Kidney capillary endothelial cell (primary cell): ENCODE measurements at regions not wholly inside any gene's neighbourhood (a gene's known extent, or its start where the extent isn't known, plus 50 kb on each side); places are given as distances from the start of the nearest gene placed in this dataset.
A peak's percentile ranks its signal among the peaks of the same experiment; 100 is the strongest.

ENCODE experiments used
- DNase-seq: peaks from one replicate; pipeline ENCODE4 v3.0.0-alpha.2; 2018; ENCODE audit warnings: low spot score

- DNase-seq = no peak
Observed at GRCh38 chr13:105353654-105354053, 1181.8 kb downstream of the EFNB2 start.

GRCh38 chr13:105349082-105349723 lies 1186.3 kb downstream of the EFNB2 start:
- DNase-seq = no peak

GRCh38 chr13:105346141-105346775 lies 1189.2 kb downstream of the EFNB2 start:
- DNase-seq = peak; percentile 9

GRCh38 chr13:105345730-105346129 lies 1189.7 kb downstream of the EFNB2 start:
- DNase-seq = no peak

- DNase-seq = no peak
Observed at GRCh38 chr13:105345131-105345530, 1190.3 kb downstream of the EFNB2 start.

GRCh38 chr13:105343134-105343806 lies 1192.2 kb downstream of the EFNB2 start:
- DNase-seq = no peak

GRCh38 chr13:105342281-105342820 lies 1193.1 kb downstream of the EFNB2 start:
- no peak for DNase-seq

GRCh38 chr13:105341758-105342157 lies 1193.7 kb downstream of the EFNB2 start:
- DNase-seq = no peak

GRCh38 chr13:105341256-105341655 lies 1194.2 kb downstream of the EFNB2 start:
- no peak for DNase-seq

GRCh38 chr13:105340061-105340606 lies 1195.3 kb downstream of the EFNB2 start:
- DNase-seq = no peak

GRCh38 chr13:105338773-105339172 lies 1196.7 kb downstream of the EFNB2 start:
- no peak for DNase-seq

- DNase-seq = no peak
Observed at GRCh38 chr13:105338006-105338405, 1197.5 kb downstream of the EFNB2 start.

- no peak for DNase-seq
Observed at GRCh38 chr13:105336706-105337576, 1198.5 kb downstream of the EFNB2 start.

GRCh38 chr13:105334211-105334610 lies 1201.3 kb downstream of the EFNB2 start:
- no peak for DNase-seq

- no peak for DNase-seq
Observed at GRCh38 chr13:105333416-105333815, 1202.0 kb downstream of the EFNB2 start.

GRCh38 chr13:105329359-105329758 lies 1206.1 kb downstream of the EFNB2 start:
- no peak for DNase-seq

- DNase-seq = no peak
Observed at GRCh38 chr13:105328212-105328611, 1207.2 kb downstream of the EFNB2 start.

- no peak for DNase-seq
Observed at GRCh38 chr13:105327581-105328126, 1207.8 kb downstream of the EFNB2 start.

GRCh38 chr13:105319875-105320274 lies 1215.6 kb downstream of the EFNB2 start:
- DNase-seq = no peak

GRCh38 chr13:105316731-105317130 lies 1218.7 kb downstream of the EFNB2 start:
- no peak for DNase-seq

GRCh38 chr13:105312906-105313305 lies 1222.6 kb downstream of the EFNB2 start:
- no peak for DNase-seq
